ENCODE measurements at regions not wholly inside any gene's neighbourhood (a gene's known extent, or its start where the extent isn't known, plus 50 kb on each side); places are given as distances from the start of the nearest gene placed in this dataset.
A peak's percentile ranks its signal among the peaks of the same experiment; 100 is the strongest.

DNA sequence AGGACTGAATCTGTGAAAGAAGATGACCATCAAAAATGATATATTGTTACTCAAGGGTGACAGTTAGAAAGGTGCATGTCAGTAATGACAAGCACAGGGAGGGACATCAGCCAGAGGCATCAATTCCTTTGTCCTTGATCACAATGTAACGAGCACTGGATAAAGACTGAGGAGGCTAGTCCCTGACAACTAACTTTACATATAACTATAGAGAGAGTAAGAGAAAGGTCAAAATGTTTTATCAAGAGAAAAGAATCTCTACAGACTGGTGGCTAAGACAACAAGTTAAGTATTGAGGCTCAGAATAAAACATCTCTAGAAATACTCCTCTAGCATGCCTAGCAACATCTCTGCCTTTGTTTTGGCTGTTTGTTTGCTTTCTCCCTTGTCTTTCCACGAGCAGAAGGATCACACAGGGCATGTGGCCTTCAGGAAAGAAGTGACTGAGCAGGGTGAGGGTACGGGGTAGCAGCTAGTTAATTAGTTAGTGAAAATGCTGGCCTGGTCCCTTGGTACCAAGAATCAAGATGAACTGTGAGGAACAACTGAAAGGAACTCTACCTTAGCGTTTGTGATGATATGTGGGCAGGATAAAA, 724.1 kb upstream of the MEF2C start:
- DNase-seq: no peak

DNA sequence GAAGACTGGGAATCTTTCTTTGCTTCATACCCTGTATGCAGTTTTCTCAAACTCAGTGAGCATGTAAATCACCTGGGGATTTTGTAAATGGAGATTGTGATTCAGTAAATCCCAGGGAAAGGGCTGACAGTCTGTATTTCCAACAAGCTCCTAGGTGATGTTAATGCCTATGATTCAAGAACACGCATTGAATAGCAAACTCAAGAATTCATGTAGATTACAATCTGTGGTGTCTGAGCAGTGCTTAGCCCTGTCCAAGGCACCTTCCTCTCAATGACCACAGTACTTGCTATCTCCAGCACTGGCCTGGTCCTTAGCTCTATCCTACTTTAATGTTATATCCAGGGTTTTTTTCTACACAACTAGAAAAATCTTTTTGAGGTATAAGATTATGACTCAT, 721.4 kb upstream of the MEF2C start:
- DNase-seq: no peak

DNA sequence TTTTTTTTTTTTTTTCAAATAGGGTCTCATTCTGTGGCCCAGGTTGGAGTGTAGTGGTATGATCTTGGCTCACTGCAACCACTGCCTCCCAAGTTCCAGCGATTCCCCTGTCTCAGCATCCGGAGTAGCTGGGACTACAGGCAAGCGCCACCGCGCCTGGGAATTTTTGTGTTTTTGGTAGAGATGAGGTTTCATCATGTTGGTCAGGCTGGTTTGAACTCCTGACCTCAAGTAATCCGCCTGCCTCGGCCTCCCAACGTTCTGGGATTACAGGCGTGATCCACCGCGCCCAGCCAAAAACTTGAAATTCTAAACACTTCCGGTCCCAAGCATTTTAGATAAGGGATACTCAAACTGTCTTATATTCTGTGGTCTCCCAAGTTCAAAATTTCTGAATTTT, 718.9 kb upstream of the MEF2C start:
- no peak for DNase-seq

DNA sequence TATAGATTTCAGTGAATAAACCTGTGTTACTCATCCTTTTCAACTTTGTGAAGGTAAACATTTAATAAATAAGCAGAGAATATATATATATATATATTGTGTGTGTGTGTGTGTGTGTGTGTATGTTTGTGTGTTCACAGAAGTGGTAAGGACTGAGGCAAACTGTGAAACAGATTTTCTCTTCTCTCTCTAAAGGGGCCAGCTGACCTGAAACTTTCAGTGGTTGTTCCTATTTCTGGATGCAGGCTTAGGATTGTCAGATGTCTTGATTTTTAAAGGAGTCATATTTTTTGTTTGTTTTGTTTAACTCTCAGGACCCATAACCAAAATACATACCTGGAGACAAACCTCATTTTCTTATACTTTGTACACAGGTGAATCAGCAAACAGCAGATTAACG, 714.9 kb upstream of the MEF2C start:
- no peak for DNase-seq

DNA sequence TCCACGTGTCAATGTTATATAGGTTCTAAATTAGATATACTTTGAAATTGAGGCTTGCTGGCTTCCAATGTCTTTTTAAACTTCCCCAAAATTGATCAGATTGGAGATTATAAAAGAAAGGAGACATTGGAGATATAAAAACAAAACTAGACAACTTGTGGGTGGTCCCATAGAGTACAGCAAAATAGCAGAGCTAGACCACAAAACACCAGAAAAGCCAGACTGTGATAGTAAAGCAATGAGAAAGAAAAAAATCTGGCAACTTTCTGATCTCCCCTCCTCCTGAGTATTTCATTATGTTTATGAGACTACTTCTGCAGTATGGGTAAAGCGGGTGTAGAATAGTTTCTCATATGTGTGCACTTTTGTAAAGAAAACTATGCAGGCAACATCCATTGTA, 713.8 kb upstream of the MEF2C start:
- DNase-seq: no peak

DNA sequence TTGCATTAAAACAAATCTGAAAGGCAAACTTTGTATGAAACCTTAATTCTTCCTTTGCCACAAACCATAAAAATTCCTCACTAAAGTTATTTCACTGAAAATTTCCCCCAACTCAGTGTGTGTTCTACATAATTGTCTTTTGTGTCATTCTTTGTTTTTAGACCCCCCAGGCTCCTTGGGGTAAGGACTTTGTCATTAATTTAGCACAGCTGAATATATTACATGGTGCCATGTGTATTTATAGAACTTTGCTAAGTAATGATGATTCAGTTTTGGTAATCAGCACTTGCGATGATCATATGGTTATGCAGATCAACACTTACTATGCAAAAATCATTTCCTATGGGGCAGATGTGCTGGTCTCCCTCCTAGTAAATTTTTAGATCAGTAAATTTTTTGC, 712.1 kb upstream of the MEF2C start:
- DNase-seq: no peak

DNA sequence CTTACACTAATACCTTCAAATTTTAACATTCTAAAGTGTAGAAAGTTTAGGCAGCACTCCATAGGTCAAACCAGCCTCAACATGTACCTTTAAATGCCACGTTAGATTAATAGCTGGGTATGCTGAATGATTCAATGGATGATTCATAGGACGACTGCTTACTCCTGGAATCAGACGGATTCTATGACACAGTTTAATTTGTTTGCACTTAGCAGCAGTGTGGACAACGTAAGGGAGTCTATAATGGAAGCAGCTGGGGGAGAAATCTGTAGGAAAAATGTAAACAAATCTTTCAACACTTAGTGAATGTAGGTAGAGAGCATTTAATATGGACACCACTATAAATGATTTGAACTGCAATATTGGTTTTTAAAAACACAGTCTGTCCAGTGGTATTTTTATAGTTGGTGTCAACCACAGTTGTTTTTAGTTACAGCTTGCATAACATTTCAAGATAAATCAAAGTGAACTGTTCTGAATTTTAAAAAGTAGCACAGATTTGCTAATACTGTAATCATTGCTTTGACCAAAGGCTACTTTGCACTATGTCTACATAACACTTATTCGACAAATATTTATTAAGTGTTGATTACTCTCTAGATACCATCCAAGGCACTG, 701.5 kb upstream of the MEF2C start:
- DNase-seq: peak; percentile 1 to 65

DNA sequence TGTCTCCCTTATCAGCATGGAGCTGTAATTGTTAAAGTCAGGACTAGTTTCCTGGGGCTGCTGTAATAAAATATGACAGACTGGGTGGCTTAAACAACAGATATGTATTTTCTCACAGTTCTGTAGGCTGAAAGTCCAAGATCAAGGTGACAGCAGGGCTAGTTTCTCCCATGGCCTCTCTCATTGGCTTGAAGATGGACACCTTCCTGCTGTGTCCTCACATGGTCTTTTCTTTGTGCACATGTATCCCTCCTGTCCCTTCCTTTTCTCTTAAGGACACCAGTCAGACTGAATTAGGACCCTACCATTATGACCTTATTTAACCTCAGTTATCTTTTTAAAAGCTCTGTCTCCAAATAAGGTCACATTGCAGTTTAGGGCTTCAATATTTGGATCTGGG, 700.5 kb upstream of the MEF2C start:
- DNase-seq: no peak

DNA sequence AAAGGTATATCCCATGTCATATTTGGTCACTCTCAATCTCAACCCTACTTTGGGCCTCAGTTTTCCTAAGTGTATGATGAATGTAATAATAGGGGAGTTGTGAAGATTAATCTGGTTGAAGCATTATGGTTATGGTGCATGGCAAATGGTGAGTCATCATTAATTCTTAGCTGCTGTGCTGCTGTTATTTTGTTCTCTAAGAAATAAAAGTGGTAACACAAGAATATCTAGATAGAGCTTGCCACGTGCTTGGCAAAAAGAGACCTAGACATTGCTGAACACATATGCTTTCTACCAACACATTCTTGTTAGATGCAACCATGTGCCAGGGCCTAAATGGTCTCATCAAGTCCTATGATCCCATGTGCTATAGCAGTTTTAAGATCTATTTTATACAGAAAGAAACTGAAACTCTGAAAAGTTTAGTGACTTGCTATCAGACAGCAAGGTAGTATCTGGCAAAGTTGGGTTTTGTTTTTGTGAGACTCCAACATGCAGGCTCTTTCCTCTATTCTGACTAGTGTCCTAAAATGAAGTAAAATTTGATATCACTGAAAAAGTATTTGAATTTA, 699.9 kb upstream of the MEF2C start:
- no peak for DNase-seq

DNA sequence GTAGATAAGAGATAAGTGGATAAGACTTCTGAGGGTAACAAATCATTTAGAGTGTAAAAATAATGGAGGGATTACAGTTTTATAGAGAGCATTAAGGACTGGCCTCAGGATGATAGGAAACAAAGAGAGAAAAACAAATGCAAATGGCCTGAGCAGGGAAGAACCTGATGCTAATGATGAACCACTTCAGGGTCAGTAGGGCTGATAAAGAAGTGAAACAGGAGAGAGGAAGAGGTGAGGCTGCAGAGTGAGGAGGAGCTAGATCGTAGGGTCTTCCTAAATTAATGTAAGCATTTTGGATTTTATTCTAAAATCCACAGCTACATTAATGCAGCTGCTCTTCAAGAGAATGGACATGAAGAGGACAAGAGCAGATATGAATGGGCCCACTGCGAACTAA, 698.0 kb upstream of the MEF2C start:
- DNase-seq: no peak

DNA sequence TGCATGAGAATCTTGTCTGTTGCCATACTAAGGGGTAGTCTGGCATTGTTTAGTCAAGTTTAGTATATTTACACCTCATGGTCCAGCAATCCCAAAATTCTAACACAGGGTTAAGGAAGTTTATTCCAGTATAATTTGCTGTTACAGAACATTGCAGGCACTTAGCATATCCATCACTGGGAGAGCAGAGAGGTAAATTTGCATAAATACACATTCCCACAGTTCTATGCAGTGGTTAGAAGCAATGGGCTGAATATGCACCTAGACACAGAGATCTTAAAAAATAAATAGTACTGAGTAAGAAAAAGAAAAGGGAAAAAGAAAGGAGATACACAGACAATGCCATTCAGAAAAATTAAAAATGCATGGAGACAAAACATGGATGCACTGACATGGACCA, 692.3 kb upstream of the MEF2C start:
- DNase-seq: no peak

DNA sequence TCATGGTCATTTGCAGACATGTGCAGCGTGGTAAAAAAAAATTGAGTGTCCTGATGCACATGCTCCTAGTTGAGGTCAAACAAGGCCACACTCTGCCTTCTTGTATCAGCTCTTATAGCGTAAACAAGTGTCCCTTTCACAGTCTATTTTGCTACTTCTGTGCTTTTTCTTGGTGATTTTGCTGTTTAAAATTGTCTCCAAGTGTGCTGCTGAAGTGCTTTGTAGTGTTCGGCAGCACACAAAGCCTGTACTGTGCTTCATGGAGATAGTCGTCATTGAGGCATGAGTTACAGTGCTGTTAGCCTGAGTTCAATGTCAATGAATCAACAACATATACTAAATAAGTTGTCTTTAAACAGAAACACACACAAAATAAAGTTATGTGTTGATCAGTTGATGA, 690.4 kb upstream of the MEF2C start:
- DNase-seq: no peak

DNA sequence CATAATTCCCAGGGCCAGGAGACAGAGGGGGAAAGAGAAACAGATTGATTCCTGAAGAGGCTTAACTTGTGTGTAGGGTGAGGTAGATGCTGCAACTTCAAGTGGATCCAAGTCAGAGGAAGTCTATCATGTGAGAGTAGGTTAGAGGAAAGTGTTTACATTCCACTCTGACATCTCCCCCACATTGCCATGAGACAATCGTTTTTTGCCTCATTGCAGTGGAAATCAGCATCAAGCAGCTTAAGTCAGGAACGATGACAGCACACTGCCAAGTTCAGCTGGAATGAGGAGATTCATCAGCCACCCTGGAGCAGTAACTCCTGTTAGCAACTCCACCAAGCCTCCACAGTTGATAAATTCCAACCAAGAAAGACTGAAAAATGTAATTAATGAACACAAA, 689.7 kb upstream of the MEF2C start:
- DNase-seq: no peak

DNA sequence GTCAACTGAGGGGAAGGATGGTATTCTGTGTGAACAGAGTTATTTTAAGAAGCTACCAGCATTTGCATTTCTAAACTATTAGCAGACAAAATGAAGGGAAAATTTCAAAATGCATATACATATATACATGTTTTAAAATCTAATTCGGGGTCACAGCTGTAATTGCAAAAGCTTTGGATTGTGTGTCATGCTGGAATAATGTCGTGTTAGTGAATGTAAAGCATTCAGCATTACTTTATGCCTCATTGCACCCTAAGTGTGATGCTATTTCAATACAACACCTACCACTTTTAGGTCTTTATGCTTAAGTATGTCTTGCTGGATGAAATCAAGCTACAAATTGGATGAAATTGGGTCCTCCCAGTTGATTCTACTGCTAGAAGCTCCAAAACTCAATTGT, 687.6 kb upstream of the MEF2C start:
- DNase-seq: no peak

DNA sequence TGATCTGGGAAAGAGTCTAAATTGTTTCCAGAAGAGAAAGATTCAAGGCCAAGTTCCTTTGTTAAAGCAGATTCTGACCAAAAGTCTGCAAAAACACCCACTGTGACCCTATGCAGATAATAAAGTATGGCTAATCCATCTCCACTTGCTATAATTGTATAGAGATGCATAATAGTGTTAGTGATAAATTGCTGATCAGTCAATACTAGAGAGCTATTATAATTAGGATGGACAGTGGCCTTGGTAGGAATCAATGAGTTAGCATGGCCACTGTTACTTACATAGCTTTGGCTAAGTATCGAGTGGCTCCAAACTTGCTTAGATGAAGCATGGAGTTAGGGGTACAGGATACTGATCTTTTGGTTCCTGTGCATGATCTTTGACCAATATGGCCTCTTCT, 683.4 kb upstream of the MEF2C start:
- no peak for DNase-seq

DNA sequence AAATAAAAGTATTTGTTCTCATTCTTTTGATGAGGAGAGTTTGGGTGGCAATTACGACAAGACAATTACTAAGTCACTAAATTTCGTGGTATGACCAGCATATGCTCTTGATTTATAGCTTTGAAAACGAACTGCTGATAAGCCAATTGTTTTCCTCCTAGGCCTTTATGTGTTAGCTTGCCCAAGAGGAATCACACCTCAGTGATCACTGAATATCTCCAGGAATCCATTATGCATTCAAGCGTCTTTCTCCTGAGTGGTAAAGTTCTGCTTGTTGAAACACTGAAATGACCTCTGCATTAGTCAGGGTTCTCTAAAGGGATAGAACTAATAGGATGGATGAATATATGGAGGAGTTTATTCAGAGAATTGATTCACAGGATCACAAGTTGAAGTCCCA, 677.7 kb upstream of the MEF2C start:
- no peak for DNase-seq

DNA sequence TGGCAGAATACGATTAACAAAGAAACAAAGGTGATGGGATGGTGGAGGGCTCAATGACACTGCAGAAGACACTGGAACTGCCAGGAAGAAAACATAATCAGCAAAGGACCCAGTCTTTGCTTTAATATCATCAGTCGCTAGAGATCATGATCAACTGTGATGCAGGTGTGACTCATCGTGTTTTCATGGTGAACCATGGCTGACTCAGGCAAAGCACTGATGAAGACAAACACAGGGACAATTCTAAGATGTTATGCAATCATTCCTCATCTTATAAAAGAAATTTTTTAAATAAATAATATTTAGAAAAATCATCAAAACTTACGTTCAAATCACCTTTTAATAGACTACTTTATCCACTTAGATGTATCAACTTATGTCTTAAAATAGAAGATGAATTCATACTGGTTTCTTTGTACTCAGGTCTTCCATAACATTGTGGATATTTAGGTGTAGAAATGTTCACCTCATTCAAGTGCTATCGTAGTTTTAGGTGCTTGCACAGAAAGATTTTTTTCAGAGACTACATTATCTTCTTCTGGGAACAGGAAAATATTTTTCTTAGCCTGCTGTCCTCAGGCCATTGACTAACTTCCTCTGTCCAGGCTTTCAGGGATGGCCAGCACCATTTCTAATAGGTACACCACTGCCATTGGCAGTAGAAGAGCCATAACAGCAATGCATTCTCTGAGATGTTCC, 673.4 kb upstream of the MEF2C start:
- DNase-seq: no peak

DNA sequence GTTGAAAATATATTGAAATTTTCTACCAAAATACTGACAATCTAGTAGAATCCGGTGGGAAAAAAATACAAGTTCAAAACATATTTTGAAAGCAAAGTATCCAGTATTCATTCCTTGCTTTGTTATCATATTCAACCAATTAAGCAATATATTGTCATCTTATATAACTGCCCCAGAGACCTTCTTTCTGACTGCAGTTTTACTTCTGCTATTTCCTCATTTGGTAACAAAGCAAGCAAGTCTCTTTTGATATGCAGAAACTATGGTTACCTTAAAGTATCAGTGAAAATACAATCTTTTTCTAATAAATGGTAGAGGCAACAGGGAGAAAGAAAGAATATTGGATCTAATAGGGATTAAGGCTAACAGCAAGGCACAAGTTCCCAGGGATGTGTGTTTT, 663.7 kb upstream of the MEF2C start:
- no peak for DNase-seq

DNA sequence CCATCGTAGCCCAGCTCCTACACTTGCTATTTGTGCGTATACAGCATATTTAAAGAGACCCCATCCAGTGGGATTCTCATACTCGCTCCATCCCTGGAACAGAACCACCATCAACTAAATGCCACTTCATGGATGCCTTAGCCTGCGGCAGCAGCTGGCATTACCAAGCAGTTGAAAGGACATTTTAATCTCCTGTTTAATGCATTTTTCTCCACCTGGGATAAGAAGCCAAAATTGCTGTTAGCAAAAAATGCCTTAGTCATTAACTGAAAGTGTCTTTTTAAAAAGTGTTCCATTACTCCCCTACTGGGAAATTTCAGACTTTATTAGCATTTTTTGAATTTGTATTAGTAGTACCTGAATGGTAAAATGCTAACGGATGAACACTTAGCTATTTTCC, 662.6 kb upstream of the MEF2C start:
- no peak for DNase-seq

DNA sequence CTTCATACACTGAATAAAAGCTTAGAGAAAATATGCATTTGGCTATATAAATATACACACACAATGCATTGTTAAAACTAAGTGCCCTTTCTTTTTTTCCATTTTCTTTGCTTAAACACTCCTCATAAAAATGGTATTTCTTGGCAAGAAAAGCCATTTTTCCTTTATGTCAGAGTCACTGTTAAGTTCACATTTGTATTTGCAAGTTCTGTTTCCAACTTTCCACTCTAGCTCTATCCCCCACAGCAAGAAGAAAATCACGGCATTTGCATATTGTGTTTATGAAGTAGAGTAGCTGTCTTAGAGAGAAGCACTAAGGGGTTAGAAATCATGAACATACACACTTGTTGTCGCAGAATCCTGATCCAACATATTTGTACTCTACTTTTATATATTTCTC, 662.1 kb upstream of the MEF2C start:
- no peak for DNase-seq

DNA sequence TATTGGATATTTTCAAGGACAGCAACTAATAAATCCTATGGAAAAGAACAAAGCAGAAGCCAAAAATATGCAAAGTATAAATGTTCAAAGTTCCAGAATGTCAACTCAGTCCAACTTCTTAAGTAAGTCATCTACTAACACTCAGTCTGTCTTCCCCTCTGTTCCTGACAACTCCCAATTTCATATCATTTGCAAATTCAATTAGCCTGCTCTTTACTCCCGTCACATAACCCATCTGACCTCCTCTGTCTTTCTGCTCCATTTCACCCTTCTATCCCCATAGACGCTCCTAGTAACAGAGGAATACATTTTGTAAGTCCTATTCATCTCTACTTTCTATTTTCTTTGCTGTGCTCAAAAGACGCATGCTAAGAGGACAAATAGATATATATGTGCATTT, 659.8 kb upstream of the MEF2C start:
- no peak for DNase-seq

DNA sequence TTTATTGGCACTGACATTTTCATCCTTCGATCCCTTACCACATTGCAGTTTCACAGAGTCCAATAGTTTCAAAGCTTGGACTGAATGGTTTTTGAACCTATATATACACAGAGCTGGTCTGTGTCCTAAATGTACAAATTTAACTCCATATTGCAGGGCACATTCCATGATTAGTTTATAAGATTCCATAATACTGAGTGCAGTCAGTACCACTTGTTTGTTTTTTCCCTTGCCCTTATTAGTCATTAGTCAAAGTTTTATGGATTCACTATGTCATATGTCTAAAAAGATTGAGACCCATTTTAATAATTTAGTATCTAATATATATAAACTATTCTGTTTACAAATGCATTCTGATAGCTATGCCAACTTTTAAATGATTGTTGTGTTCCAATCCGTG, 654.8 kb upstream of the MEF2C start:
- no peak for DNase-seq

DNA sequence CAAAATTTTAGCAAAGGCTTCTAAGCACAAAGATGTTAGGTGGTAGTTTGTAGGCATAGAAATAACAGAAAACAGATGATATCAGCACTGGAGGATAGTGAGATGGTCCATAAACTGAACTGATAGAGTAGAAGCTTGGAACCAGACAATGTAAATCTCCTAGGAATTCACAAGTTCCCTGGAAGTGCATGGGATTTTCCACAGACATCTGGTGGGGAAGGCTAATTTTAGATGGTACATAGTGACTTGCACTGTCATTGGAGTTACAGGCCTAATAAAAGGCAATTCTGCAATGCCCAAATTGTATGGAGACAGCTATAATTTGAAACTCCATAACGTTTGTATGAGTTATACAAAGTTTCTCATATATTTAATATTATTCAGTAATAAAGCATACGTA, 653.0 kb upstream of the MEF2C start:
- DNase-seq: no peak

DNA sequence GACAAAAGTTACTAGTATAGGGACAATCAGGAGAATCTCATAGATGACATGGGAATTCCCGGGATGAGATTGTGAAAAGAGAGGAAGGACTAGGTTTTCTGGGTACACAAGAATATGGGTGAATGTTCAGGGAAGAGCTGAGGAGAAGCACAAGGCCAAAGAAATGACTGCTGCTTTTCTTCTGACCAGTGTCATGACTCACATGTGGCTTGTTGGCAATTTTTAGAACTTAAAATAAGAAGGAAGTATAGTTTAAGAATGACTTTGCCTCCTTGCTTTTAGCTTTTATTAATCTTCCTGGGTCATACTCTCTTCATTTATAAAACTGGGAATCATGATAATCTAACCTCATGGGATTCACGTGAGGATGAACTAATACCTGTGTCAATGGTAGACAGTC, 652.4 kb upstream of the MEF2C start:
- no peak for DNase-seq

DNA sequence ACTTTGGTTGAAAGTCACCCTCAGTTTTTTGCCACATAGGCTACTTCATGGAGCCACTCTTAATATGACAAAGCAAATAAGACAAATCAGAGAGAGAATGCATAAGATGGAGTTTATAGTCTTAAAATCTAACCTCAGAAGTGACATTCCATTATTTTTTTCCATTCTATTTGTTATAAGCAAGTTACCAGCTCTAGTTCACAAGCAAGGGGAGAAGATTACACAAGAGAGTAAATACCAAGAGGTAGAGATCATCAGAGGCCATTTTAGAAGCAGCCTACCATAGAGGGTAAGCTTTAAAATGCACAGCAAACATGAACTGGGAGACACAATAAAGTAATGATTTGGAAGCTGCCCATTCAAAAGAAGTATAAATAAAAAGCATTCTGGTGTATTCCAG, 651.3 kb upstream of the MEF2C start:
- no peak for DNase-seq

Measured in NCI-H2081 (cell line).